SK-N-SH (cell line): ENCODE measurements at regions not wholly inside any gene's neighbourhood (a gene's known extent, or its start where the extent isn't known, plus 50 kb on each side); places are given as distances from the start of the nearest gene placed in this dataset.

Source experiments
- EZH2phosphoT487 ChIP-seq: fragments of 200-600 bp; sonication (generic); IDR thresholded peaks from 2 replicates; pipeline ENCODE4 v1.6.1; 2017; ENCODE audit warnings: low read depth, mixed run types, mild to moderate bottlenecking, antibody characterized with exemption, moderate library complexity, borderline replicate concordance
- GATA2 ChIP-seq: sonication (generic); formaldehyde crosslinking; IDR thresholded peaks from 2 replicates; pipeline ENCODE4 v1.5.0; 2020; ENCODE audit warnings: mild to moderate bottlenecking, missing genetic modification reagents
- JUND ChIP-seq: IDR thresholded peaks from 2 replicates; pipeline ENCODE4 v1.4.0; 2012
- MXI1 ChIP-seq: IDR thresholded peaks from 2 replicates; pipeline ENCODE4 v1.6.1; 2012; ENCODE audit warnings: mild to moderate bottlenecking, low read depth, low read length, improper control_type of control experiment
- NFIC ChIP-seq: IDR thresholded peaks from 2 replicates; pipeline ENCODE4 v1.4.0; 2012; ENCODE audit warnings: borderline replicate concordance
- POLR2AphosphoS5 ChIP-seq: IDR thresholded peaks from 2 replicates; pipeline ENCODE4 v1.6.1; 2012; ENCODE audit warnings: low read depth, low read length
- RAD21 ChIP-seq: IDR thresholded peaks from 2 replicates; pipeline ENCODE4 v1.6.1; 2012; ENCODE audit warnings: mild to moderate bottlenecking, low read length
- RCOR1 ChIP-seq: fragments of 150-350 bp; IDR thresholded peaks from 2 replicates; pipeline ENCODE4 v1.6.1; 2017; ENCODE audit warnings: antibody characterized with exemption, low read length
- RFX5 ChIP-seq: IDR thresholded peaks from 2 replicates; pipeline ENCODE4 v1.6.1; 2012; ENCODE audit warnings: mild to moderate bottlenecking, improper control_type of control experiment, low read length
- SIN3A ChIP-seq: IDR thresholded peaks from 2 replicates; pipeline ENCODE4 v1.6.1; 2012; ENCODE audit warnings: low read depth, mild to moderate bottlenecking, low read length, moderate library complexity, borderline replicate concordance
- USF1 ChIP-seq: IDR thresholded peaks from 2 replicates; pipeline ENCODE4 v1.4.0; 2012; ENCODE audit warnings: low read depth, borderline replicate concordance
- ZBTB33 ChIP-seq: IDR thresholded peaks from 2 replicates; pipeline ENCODE4 v1.4.0; 2012; ENCODE audit warnings: low read depth, borderline replicate concordance
- TF ChIP-seq, protein P1 (sequence below): fragments of 200-600 bp; sonication (generic); IDR thresholded peaks from 2 replicates; pipeline ENCODE4 v1.6.1; 2017; ENCODE audit warnings: antibody characterized with exemption, mild to moderate bottlenecking, moderate library complexity

DNA sequence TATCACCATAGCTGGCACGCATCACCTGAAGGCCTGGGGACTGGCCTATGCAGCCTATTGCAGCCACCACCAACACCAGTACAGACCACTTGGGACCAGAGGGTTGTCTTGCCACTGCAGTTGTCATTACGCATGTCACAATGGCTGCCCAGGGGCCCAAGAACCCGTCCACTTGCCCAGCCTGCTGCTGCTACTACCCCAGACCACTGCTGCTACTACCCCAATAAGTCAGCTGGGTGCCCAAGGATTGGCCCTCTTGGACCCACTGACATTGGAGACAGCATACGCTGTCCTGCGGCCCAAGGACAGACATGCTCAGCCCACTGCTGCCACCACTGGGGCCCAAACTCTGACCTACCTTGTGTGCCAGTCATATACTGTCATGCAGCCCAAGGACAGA, 102.7 kb upstream of the OR9Q1 start:
- TF ChIP-seq MXI1 = no peak
- TF ChIP-seq, protein P1, sequence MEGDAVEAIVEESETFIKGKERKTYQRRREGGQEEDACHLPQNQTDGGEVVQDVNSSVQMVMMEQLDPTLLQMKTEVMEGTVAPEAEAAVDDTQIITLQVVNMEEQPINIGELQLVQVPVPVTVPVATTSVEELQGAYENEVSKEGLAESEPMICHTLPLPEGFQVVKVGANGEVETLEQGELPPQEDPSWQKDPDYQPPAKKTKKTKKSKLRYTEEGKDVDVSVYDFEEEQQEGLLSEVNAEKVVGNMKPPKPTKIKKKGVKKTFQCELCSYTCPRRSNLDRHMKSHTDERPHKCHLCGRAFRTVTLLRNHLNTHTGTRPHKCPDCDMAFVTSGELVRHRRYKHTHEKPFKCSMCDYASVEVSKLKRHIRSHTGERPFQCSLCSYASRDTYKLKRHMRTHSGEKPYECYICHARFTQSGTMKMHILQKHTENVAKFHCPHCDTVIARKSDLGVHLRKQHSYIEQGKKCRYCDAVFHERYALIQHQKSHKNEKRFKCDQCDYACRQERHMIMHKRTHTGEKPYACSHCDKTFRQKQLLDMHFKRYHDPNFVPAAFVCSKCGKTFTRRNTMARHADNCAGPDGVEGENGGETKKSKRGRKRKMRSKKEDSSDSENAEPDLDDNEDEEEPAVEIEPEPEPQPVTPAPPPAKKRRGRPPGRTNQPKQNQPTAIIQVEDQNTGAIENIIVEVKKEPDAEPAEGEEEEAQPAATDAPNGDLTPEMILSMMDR = no peak
- no peak for TF ChIP-seq SIN3A
- TF ChIP-seq EZH2phosphoT487 = no peak
- TF ChIP-seq NFIC = no peak
- TF ChIP-seq GATA2 = no peak
- TF ChIP-seq RFX5 = no peak
- TF ChIP-seq JUND = no peak
- no peak for TF ChIP-seq RCOR1
- TF ChIP-seq ZBTB33 = no peak
- no peak for TF ChIP-seq POLR2AphosphoS5
- no peak for TF ChIP-seq USF1
- TF ChIP-seq RAD21 = no peak
